RCC 7860 (cell line): ENCODE measurements at regions not wholly inside any gene's neighbourhood (a gene's known extent, or its start where the extent isn't known, plus 50 kb on each side); places are given as distances from the start of the nearest gene placed in this dataset.
"Not testable (repeated sequence)": the region's sequence is repeated elsewhere in the genome, so short reads cannot be mapped to it uniquely, and the experiment has no call there.

Experiments used
- DNase-seq: peaks from one replicate; pipeline ENCODE4 v3.0.0-alpha.2; 2015; ENCODE audit warnings: low spot score
- FAIRE-seq: peaks from 2 replicates; lab custom pipeline; 2012; peaks lifted over from hg19 to GRCh38; lab: Jason Lieb, UNC

DNA sequence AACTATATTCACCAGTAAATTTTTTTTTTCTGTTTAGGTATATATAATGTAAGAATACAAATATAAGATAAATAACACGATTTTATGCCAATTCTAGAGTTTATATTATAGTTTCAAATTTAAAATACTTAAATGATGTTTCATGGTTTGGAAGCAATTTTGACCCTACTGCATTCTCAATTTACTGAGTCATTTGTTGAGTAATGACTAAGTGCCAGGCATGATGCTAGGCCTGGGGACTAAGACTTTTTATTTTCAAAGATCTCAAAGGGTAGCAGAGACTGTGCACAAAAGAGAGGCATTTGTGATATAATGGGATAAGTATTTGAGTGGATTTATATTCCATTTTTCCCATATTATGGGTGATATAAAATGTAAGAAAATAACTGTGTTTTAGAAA is 78.9 kb upstream of the SMIM30 start:
- FAIRE-seq, result peak; percentile 97
- peak; percentile 62 for DNase-seq

DNA sequence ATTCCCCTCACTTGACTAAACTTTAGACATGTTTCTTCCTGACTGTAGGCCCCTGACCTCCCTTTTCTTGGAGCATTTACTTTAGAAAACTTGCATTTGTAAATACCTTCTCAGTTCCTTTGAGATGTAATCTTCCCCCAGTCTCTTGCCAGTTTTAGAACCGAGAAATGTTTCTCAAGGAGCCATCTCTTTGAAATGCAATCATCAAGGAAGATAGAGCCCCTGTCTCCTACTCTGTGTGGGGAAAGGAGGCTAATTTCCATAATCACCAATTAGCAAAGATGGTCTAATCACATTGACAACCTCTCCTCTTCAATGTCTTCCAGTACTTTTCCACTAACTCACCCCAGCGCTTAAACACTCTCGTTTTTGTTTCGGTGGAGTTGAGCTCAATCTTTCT is 70.0 kb upstream of the SMIM30 start:
- no peak for DNase-seq
- no peak for FAIRE-seq

DNA sequence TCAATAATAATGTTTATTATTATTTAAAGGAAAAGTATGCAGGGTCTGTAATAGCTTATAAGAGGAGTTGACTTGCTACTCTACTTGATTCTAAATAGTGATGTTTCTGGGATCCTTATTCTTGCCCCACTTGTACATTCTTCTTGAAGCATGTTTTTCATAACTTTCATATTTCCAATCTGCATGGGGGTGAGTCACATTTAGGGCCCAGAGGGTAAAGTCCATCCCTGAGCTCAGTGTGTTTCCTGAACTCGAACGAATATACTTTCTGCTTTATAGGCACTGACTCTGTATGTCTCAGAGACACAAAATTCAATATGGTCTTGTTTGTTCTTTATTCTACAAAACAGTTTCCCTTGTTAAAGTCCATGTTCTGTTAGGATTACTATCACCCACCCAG is 61.0 kb upstream of the SMIM30 start:
- DNase-seq (no peak), FAIRE-seq (no peak)

DNA sequence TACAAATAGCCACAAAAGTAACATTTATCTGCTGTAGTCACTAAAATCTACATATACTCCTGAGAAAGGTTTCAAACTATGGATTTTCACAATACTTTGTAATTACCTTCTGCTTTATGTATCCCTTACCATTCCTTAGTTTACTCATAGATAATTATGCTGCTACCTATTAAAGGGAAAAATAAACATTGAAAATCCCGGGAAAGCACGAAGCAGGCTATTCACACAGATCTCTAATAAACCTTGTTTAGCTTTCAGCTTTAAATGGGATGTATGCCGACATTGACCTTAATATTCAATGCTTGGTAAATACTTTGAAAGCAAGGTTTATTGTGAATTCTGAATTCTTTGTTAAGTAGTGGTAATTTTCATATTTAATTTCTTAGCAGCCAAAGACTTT is 58.5 kb upstream of the SMIM30 start:
- DNase-seq (no peak), FAIRE-seq (no peak)

DNA sequence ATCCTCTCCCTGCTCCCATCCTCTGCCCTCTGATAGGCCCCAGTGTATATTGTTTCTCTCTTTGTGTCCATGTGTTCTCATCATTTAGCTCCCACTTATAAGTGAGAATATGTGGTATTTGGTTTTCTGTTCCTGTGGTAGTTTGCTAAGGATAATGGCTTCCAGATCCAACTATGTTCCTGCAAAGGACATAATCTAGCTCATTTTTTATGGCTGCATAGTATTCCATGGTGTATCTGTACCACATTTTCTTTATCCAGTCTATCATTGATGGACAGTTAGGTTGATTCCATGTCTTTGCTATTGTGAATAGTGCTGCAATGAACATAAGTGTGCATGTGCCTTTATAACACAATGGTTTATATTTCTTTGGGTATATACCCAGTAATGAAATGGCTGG is 57.8 kb upstream of the SMIM30 start:
- not testable (repeated sequence) for DNase-seq, FAIRE-seq

DNA sequence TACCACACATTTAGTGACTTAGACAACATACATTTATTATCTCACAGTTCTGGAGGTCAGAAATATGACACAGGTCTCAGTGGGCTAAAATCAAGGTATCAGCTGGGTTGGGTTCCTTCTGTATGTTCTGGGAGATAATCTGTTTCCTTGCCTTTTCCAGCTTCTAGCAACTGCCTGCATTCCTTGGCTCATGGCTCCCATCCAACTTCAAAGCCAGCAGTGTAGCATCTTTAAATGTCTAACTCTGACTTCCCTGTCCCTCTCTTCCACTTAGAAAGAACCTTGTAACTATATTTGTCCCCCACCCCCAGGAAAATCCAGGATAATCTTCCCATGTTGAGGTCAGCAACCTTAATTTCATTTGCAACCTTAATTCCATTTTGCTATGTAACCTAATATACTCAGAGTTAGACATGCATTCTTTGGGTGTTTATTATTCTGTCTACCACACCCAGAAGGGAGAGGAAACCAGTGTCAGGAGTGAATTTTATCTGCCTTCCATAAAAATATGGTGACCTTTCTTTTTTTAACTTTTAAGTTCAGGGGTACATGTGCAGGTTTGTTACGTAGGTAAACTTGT is 57.3 kb upstream of the SMIM30 start:
- DNase-seq, result no peak
- no peak for FAIRE-seq

DNA sequence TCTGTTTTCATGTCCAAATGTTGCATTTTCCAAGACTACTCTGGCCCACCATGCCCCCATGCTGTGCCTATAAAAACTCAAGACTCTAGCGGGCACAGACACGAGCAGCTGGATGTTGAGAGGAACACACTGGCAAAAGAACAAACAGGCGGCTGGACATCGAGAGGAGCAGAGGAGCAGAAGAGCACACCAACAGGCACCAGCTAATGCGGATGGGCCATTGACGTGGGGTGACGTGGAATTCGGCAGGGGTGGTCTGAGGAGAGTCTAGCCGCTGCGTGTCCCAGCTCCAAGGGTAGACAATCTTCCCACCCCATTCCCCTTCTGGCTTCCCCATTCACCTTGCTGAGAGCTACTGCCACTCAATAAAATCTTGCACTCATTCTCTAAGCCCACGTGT is 54.4 kb upstream of the SMIM30 start:
- FAIRE-seq (no peak), DNase-seq (no peak)

DNA sequence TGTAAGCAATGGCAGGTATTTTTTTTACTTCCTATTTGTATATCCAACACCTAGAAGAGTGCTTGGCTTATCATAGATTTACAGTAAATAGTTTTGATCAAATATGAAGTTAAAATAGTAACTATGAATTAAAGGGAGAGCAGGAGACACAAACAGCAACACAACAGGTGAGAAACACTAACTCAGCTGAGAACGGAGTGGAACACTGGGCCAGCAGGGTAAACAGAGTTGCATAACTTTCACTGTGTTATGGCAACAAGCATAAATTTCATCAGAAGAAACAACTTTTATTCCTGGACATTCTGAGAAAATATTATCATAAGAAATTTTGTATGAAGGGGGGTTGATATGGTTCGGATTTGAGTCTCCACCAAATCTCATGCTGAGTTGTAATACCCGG is 52.2 kb upstream of the SMIM30 start:
- DNase-seq (no peak), FAIRE-seq (no peak)
